Osteoblast (primary cell): ENCODE measurements at regions not wholly inside any gene's neighbourhood (a gene's known extent, or its start where the extent isn't known, plus 50 kb on each side); places are given as distances from the start of the nearest gene placed in this dataset.

Source experiments
- DNase-seq: peaks from one replicate; pipeline ENCODE4 v3.0.0; 2011; ENCODE audit warnings: low spot score, mixed read lengths; ENCODE audit not compliant: insufficient read length; ENCODE audit errors: missing footprints
- H2AFZ ChIP-seq: 2 replicates; pipeline ENCODE4 v1.6.0; 2011; ENCODE audit warnings: mild to moderate bottlenecking, low read length
- H3K27ac ChIP-seq: 2 replicates; pipeline ENCODE4 v1.5.1; 2011; ENCODE audit warnings: mild to moderate bottlenecking, low read depth, low read length, moderate library complexity
- H3K27me3 ChIP-seq: 2 replicates; pipeline ENCODE4 v1.6.0; 2012; ENCODE audit warnings: mild to moderate bottlenecking, control low read depth, inconsistent platforms, low read length, moderate library complexity; ENCODE audit not compliant: insufficient read depth
- H3K36me3 ChIP-seq: 2 replicates; pipeline ENCODE4 v1.5.1; 2011; ENCODE audit warnings: mild to moderate bottlenecking, low read length, control low read depth, moderate library complexity; ENCODE audit not compliant: insufficient read depth
- H3K4me1 ChIP-seq: 2 replicates; pipeline ENCODE4 v1.5.1; 2011; ENCODE audit warnings: mild to moderate bottlenecking, low read length, control low read depth, moderate library complexity; ENCODE audit not compliant: insufficient read depth
- H3K4me2 ChIP-seq: 2 replicates; pipeline ENCODE4 v1.6.0; 2011; ENCODE audit warnings: mild to moderate bottlenecking, low read length; ENCODE audit not compliant: insufficient read depth
- H3K4me3 ChIP-seq: fragments of 200-600 bp; sonication (generic); 3 replicates; pipeline ENCODE4 v1.5.1; 2012; ENCODE audit warnings: mild to moderate bottlenecking, low read length, inconsistent platforms; ENCODE audit not compliant: insufficient read depth
- H3K79me2 ChIP-seq: 2 replicates; pipeline ENCODE4 v1.6.0; 2012; ENCODE audit warnings: mild to moderate bottlenecking, low read length, control low read depth, inconsistent platforms; ENCODE audit not compliant: insufficient read depth
- H3K9me3 ChIP-seq: 2 replicates; pipeline ENCODE4 v1.5.1; 2011; ENCODE audit warnings: low read depth, low read length, control low read depth
- H4K20me1 ChIP-seq: 2 replicates; pipeline ENCODE4 v1.6.0; 2012; ENCODE audit warnings: mild to moderate bottlenecking, low read length, control low read depth; ENCODE audit not compliant: insufficient read depth
- CTCF ChIP-seq: IDR thresholded peaks from 2 replicates; pipeline ENCODE4 v1.5.1; 2011; ENCODE audit warnings: mild to moderate bottlenecking, low read depth, low read length, moderate library complexity; ENCODE audit errors: extremely low read depth

- H2AFZ ChIP-seq = no peak overlapping the region
- no peaks in the 10 kb centered on the region for H4K20me1 ChIP-seq
- H3K4me1 ChIP-seq = no peaks in the 10 kb centered on the region
- H3K4me2 ChIP-seq = no peak overlapping the region
- H3K9me3 ChIP-seq = no peaks in the 10 kb centered on the region
- TF ChIP-seq CTCF = no peak
- H3K36me3 ChIP-seq = no peaks in the 10 kb centered on the region
- peaks cover 9% of the 10 kb centered on the region for H3K27me3 ChIP-seq
- no peak overlapping the region for H3K27ac ChIP-seq
- no peaks in the 10 kb centered on the region for H3K79me2 ChIP-seq
- no peak overlapping the region for H3K4me3 ChIP-seq
- DNase-seq = no peak
Observed at GRCh38 chr2:45093663-45094062, 84.4 kb upstream of the SIX2 start.

GRCh38 chr2:45093181-45093580, 83.9 kb upstream of the SIX2 start:
- no peak overlapping the region for H3K4me3 ChIP-seq
- no peak overlapping the region for H2AFZ ChIP-seq
- no peak overlapping the region for H3K4me2 ChIP-seq
- peaks cover 9% of the 10 kb centered on the region for H3K27me3 ChIP-seq
- H3K36me3 ChIP-seq = no peaks in the 10 kb centered on the region
- no peaks in the 10 kb centered on the region for H3K79me2 ChIP-seq
- no peak for DNase-seq
- no peak for TF ChIP-seq CTCF
- no peaks in the 10 kb centered on the region for H4K20me1 ChIP-seq
- no peak overlapping the region for H3K27ac ChIP-seq
- no peaks in the 10 kb centered on the region for H3K9me3 ChIP-seq
- H3K4me1 ChIP-seq = no peaks in the 10 kb centered on the region

- no peaks in the 10 kb centered on the region for H3K9me3 ChIP-seq
- no peaks in the 10 kb centered on the region for H3K4me1 ChIP-seq
- no peak for DNase-seq
- H3K36me3 ChIP-seq = no peaks in the 10 kb centered on the region
- no peaks in the 10 kb centered on the region for H3K79me2 ChIP-seq
- no peak overlapping the region for H3K4me3 ChIP-seq
- H2AFZ ChIP-seq = no peak overlapping the region
- H4K20me1 ChIP-seq = no peaks in the 10 kb centered on the region
- no peak for TF ChIP-seq CTCF
- H3K4me2 ChIP-seq = no peak overlapping the region
- H3K27me3 ChIP-seq = peaks cover 9% of the 10 kb centered on the region
- H3K27ac ChIP-seq = no peak overlapping the region
Observed at GRCh38 chr2:45089554-45090261, 80.5 kb upstream of the SIX2 start.

GRCh38 chr2:45085487-45085886, 76.2 kb upstream of the SIX2 start:
- Histone ChIP-seq H3K79me2 (no peaks in the 10 kb centered on the region), H2AFZ (peak overlapping the region; percentile 33)
- no peak for TF ChIP-seq CTCF

More at GRCh38 chr2:45085487-45085886, 76.2 kb upstream of the SIX2 start:
- Histone ChIP-seq H4K20me1 (no peaks in the 10 kb centered on the region), H3K27ac (no peak overlapping the region), H3K4me2 (no peak overlapping the region), H3K4me3 (no peak overlapping the region), H3K36me3 (no peaks in the 10 kb centered on the region), H3K4me1 (no peaks in the 10 kb centered on the region), H3K9me3 (no peaks in the 10 kb centered on the region), H3K27me3 (peaks cover 12% of the 10 kb centered on the region)
- no peak for DNase-seq
